ENCODE measurements at regions not wholly inside any gene's neighbourhood (a gene's known extent, or its start where the extent isn't known, plus 50 kb on each side); places are given as distances from the start of the nearest gene placed in this dataset.

- no peak for DNase-seq (ENCODE audit: low spot score)
Observed at GRCh38 chr14:25869854-25870253, 728.0 kb downstream of the NOVA1 start.

GRCh38 chr14:25868521-25869314 lies 729.1 kb downstream of the NOVA1 start:
- Histone ChIP-seq H3K27me3 (no peaks in the 10 kb centered on the region), H3K9me3 (no peaks in the 10 kb centered on the region), H3K4me3 (no peak overlapping the region), H3K36me3 (no peaks in the 10 kb centered on the region), H3K27ac (no peak overlapping the region), H3K4me1 (no peaks in the 10 kb centered on the region)
- TF ChIP-seq, protein P1, sequence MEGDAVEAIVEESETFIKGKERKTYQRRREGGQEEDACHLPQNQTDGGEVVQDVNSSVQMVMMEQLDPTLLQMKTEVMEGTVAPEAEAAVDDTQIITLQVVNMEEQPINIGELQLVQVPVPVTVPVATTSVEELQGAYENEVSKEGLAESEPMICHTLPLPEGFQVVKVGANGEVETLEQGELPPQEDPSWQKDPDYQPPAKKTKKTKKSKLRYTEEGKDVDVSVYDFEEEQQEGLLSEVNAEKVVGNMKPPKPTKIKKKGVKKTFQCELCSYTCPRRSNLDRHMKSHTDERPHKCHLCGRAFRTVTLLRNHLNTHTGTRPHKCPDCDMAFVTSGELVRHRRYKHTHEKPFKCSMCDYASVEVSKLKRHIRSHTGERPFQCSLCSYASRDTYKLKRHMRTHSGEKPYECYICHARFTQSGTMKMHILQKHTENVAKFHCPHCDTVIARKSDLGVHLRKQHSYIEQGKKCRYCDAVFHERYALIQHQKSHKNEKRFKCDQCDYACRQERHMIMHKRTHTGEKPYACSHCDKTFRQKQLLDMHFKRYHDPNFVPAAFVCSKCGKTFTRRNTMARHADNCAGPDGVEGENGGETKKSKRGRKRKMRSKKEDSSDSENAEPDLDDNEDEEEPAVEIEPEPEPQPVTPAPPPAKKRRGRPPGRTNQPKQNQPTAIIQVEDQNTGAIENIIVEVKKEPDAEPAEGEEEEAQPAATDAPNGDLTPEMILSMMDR (IDR thresholded peaks at IDR 0.05), result no peak
- no peak for DNase-seq (ENCODE audit: low spot score)

More at GRCh38 chr14:25869854-25870253, 728.0 kb downstream of the NOVA1 start:
- H3K9me3 ChIP-seq, result no peaks in the 10 kb centered on the region
- no peaks in the 10 kb centered on the region for H3K27me3 ChIP-seq
- H3K36me3 ChIP-seq, result no peaks in the 10 kb centered on the region
- no peak overlapping the region for H3K27ac ChIP-seq
- no peaks in the 10 kb centered on the region for H3K4me1 ChIP-seq
- H3K4me3 ChIP-seq, result no peak overlapping the region
- TF ChIP-seq, protein P1 (IDR thresholded peaks at IDR 0.05), result no peak

DNA sequence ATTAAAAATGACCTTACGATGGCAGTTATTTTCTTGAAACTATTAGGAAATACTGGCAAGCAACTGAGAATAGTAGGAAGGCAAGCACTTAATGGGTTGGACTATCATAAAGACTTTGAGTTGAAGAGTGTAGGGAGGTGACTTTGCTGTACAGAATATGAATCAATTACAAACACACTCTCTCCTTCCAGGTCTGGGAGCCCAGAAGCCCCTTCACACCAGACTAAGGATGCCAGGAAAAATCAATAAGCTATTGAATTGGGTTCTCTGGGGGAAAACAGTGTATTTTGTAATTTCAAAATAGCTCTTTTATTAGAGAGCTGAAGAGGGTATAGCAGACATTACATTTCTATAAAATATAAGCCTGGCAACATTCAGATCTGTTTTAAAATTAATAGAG lies 736.4 kb downstream of the NOVA1 start:
- Histone ChIP-seq H3K4me1 (no peaks in the 10 kb centered on the region), H3K4me3 (no peak overlapping the region), H3K27ac (no peak overlapping the region), H3K9me3 (no peaks in the 10 kb centered on the region), H3K27me3 (no peaks in the 10 kb centered on the region), H3K36me3 (no peaks in the 10 kb centered on the region)
- DNase-seq (ENCODE audit: low spot score), result no peak
- TF ChIP-seq, protein P1 (IDR thresholded peaks at IDR 0.05), result no peak

DNA sequence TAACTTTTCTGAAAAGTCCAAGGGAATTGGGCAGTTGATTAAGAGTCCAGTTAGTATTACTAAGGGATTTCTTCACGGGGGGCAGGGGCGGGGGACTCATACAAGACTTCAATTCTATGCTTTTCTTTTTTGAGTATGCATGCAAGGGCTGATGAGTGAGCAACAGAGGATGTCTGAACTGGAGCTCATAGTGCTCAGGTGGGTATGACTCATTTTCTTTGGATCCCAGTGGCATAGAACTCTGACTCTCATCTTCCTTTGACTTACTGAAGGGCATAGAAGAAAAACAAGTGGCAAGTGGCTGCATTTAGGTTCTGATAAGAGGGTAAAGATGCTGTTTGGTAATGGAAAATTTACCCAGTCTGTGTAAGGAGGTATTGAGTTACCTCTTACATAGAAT lies 749.2 kb downstream of the NOVA1 start:
- Histone ChIP-seq H3K27ac (no peak overlapping the region), H3K27me3 (no peaks in the 10 kb centered on the region), H3K36me3 (no peaks in the 10 kb centered on the region), H3K4me3 (no peak overlapping the region), H3K9me3 (no peaks in the 10 kb centered on the region), H3K4me1 (no peaks in the 10 kb centered on the region)
- no peak for DNase-seq (ENCODE audit: low spot score)
- TF ChIP-seq, protein P1 (IDR thresholded peaks at IDR 0.05), result no peak

DNA sequence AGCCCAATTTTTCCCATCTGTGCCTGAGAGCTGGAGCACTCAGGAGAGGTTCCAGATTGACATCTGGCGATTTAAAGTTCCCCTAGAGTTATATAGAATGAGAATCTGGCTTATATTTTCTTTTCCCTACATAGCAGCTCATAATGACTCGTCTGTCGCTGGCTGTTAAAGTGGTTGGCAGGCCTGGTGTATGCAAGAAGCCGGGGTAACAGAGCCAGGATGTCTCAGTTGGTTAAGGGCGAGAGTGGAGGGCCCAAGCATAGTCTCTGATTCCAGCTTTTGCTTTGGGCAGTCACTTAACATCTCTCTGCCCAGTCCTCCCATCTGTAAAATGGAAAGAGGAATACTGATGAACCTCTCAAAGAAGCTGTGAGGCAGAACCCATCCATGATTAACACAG lies 751.6 kb downstream of the NOVA1 start:
- H3K36me3 ChIP-seq, result no peaks in the 10 kb centered on the region
- TF ChIP-seq, protein P1 (IDR thresholded peaks at IDR 0.05), result no peak
- H3K27me3 ChIP-seq, result no peaks in the 10 kb centered on the region
- no peaks in the 10 kb centered on the region for H3K4me1 ChIP-seq
- DNase-seq (ENCODE audit: low spot score), result no peak
- H3K9me3 ChIP-seq, result no peaks in the 10 kb centered on the region
- no peak overlapping the region for H3K4me3 ChIP-seq
- no peak overlapping the region for H3K27ac ChIP-seq

Data from right atrium auricular region (tissue), 2 donors.